Stimulated activated CD8-positive, alpha-beta memory T cell treated with anti-CD3 and anti-CD28 coated beads, Interleukin-2, amount 100 ng/mL, for 48 hours (primary cell): ENCODE measurements at regions not wholly inside any gene's neighbourhood (a gene's known extent, or its start where the extent isn't known, plus 50 kb on each side); places are given as distances from the start of the nearest gene placed in this dataset.

Experiments
- DNase-seq, 2 donors: peaks; one replicate each; pipeline ENCODE4 v3.0.0-alpha.2; 2020; ENCODE audit warnings: low read depth in 2 of 2

- DNase-seq = no peak
Measured at GRCh38 chr2:14330884-14331283, 301.6 kb upstream of the LRATD1 start.

DNA sequence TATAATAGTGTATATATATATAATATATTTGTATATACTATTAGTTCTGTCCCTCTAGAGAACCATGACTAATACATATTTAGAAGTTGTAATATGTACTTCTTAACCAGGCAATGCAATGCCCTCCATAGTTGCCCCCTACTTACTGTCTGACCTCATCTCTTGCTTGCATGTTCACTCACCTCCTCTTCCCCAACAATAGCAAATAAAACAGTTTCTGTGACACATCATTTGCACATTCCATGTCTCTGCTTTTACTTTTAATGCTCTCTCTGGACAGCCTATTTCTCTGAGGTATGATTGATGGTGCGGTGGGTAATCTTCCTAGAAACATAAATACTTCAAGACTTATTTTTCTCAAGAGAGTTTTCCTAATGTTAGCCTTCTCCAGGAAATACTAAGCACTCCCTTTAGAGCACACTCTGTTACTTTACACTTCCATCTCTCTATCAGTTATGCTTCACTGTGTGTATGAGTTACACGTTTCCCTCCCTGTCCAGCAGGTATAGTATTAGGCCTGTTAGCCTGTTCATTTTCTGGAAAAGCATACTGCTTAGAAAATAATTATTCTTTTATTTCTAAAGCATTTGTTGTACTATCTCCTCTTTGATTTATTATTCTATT, 295.6 kb upstream of the LRATD1 start:
- DNase-seq = no peak

DNA sequence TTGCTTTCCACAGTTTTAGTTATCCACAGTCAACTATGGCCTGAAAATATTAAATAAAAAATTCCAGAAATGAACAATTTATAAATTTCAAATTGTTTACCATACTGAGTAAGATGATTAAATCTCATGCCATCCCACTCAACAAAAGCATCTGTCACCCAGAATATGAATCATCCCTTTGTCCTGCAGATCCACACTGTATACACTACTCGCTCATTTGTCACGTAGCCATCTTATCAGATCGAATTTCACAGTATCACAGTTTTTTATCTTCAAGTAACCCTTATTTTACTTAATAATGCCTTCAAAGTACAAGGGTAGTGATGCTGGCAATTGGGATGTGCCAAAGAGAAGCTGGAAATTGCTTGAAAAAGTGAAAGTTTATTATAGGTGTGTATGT, 291.8 kb upstream of the LRATD1 start:
- no peak for DNase-seq

- DNase-seq = no peak
Measured at GRCh38 chr2:14342313-14342712, 290.2 kb upstream of the LRATD1 start.

DNA sequence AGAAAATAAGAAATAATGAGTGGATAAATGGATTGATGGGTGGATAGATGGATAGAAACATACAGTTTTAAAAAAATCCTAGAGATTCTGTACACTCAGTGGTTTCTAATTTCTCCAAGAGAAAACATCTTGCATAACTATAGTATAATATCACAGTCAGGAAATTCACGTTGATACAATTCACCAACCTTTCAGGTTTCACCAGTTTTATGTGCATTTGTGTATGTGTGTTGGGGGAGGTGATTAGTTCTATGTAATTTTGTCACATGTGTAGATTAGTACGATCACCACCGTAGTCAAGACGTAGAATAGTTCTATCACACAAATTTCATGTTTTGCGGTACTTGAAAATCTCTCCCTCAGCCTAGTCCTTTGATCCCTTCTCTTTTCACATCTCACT, 288.2 kb upstream of the LRATD1 start:
- DNase-seq = no peak

- DNase-seq = no peak
Measured at GRCh38 chr2:14348247-14348646, 284.3 kb upstream of the LRATD1 start.

GRCh38 chr2:14350856-14351255, 281.7 kb upstream of the LRATD1 start:
- no peak for DNase-seq

DNA sequence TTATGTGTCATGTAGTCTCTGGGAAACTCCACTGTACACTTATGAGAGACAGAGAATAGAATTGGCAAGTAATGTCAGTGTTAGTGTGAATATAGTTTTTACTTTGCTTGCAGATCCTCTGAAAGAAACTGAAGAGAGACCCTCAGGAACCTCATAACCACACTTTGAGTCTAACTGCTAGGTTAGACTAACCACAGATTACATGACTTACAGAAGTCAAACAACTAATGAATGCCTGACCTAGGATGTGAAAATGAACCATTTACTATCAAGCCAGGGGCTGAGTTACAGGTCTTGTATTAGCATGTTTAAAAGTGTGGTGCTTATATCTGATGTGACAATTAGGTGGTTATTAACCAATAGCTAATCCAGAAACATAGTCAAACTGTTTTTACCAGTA, 280.4 kb upstream of the LRATD1 start:
- no peak for DNase-seq

DNA sequence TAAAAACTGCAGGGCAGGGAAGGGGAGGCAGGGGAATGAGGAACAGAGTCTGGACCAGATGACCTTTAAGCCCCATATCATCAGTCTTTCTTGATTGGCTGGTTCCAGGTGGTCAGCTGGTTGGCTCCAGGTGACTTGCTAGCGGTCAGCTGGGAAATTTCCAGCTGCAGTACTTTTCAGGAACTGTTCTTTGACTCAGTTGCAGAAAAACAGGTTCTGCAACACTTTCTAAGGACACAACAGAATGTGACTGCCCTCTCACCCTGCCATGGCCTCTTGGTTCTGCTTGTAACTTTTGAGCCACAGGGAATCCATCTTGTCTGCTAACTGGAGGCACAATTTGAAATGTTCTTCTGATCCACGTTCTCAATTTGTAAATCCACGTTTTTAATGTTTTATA, 278.3 kb upstream of the LRATD1 start:
- DNase-seq = no peak

DNA sequence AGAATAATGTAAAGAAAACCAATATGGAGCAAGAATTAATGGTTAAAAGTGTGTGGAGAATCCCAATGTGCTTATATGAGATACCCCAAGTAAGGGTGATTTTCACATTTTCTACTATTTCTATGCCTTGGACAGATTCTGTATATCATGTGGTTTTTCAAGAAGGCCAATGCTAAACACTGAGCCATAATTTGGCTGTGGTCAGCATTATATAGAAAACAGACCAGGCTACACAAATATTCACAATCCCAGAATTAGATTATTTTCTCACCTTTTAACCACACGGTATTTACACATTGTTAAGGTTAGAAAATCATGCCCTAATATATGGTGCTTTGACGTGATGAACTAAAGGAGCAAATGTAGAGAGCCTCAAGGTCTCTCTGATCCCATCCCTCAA, 277.4 kb upstream of the LRATD1 start:
- no peak for DNase-seq

GRCh38 chr2:14358339-14358738, 274.2 kb upstream of the LRATD1 start:
- DNase-seq = no peak

- no peak for DNase-seq
Measured at GRCh38 chr2:14358774-14359173, 273.7 kb upstream of the LRATD1 start.

GRCh38 chr2:14363137-14363536, 269.4 kb upstream of the LRATD1 start:
- no peak for DNase-seq

DNA sequence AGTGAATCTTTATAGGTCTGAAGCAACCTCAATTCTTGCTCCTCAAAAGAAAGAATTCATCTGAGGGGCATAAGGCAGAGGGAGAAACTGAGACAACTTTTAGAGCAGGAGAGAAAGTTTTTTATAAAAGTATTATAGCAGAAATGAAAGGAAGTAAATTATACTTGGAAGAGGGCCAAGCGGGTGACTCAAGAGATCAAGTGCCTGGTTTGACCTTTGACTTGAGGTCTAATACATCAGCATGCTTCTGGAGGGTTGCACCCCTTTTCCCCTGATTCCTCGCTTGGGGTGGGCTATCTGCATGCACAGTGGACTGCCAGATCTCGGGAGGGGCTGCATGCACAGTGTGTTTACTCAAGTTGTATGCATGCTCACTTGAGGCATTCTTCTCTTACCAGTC, 268.5 kb upstream of the LRATD1 start:
- DNase-seq = no peak

GRCh38 chr2:14364471-14364870, 268.0 kb upstream of the LRATD1 start:
- DNase-seq = no peak

DNA sequence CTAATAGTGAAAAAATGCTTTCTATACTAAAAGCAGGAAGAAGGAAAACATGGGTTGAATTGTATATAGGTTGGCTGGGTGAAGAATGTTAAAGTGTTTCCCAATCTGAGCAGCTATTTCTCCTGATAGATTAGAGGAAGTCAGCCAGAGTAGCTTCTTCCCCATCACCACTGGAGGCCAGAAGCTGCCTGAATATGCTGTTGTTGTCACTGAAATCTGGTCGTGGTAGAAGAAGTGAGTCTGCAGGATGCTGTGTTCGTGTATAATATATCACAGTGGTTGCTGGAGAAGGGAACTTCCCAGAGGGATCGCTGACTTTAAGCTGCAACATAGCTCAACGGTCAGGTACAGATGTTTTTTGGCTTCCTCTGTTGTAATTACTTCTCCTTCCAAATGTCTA, 247.5 kb upstream of the LRATD1 start:
- no peak for DNase-seq

GRCh38 chr2:14387332-14387731, 245.2 kb upstream of the LRATD1 start:
- no peak for DNase-seq

DNA sequence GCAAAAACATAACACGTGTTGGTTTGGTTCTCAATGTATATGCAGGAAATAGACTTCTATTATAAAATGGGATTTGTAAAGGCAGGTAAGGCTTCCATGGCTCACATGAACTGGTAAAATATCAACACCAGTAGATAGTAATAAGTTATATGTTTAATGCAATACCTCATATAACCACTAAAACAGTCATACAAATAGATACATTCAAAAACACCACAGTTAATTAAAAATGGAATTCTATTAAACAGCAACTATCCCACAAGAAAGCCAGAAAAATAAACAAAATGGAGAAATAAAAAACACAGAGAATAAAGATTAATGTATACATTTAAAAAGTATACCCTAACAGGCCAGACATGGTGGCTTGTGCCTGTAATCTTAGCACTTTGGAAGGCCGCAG, 243.8 kb upstream of the LRATD1 start:
- no peak for DNase-seq

DNA sequence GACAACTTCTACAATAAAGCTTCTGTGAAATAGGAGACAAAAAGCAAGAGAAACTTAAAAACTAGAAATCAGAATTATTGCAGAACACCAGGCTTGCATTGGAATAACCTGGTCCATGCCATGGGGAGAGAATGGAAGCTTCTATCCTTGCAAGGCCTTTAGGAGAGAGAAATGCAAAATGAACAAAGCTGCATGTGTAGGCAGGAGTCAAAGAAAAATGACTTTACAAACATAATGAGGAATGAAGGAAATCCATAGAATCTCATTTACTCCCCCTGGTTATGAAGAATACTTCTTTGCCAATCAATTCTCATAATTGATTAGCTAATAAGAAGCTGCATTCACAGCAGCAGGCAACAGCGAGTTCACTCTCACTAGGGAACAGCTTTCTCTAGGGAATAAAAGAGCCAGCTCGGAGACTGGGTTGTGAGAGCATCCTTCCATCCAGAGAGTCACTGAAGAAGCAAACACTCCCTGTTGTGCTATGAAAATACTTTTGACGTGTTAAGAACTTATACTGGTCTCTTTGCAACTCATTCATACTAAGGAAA, 235.9 kb upstream of the LRATD1 start:
- DNase-seq = no peak

- no peak for DNase-seq
Measured at GRCh38 chr2:14398641-14399040, 233.9 kb upstream of the LRATD1 start.

GRCh38 chr2:14401873-14402272, 230.6 kb upstream of the LRATD1 start:
- DNase-seq = no peak

GRCh38 chr2:14408695-14409094, 223.8 kb upstream of the LRATD1 start:
- no peak for DNase-seq

DNA sequence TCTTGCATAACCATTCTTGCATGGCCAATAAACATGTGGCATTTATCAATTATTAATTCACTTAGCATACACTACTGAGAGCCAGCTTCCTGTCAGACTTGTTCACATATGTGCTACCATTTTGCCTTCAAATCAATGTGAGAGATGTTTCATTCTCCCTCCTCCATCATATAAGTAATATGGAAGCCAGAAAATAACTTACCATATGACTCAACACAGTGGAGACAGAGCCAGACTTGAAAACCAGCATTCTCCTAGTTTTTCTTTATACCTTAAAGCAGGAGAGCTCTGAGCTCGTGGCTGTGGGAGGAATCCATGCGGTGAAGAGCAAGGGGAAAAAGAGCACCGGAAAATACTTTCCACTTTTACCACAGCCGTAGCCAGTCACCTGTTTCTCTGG, 215.0 kb upstream of the LRATD1 start:
- no peak for DNase-seq

GRCh38 chr2:14418115-14418514, 214.4 kb upstream of the LRATD1 start:
- no peak for DNase-seq
